ENCODE measurements at regions not wholly inside any gene's neighbourhood (a gene's known extent, or its start where the extent isn't known, plus 50 kb on each side); places are given as distances from the start of the nearest gene placed in this dataset.

GRCh38 chr14:71606064-71606463 lies 326.2 kb upstream of the RGS6 start:
- H3K27ac ChIP-seq (ENCODE audit: low read length) = no peak overlapping the region
- no peaks in the 10 kb centered on the region for H4K20me1 ChIP-seq (ENCODE audit: insufficient read depth, low read depth, low read length)
- no peaks in the 10 kb centered on the region for H3K79me2 ChIP-seq (ENCODE audit: low read length)
- no peak overlapping the region for H3K4me2 ChIP-seq (ENCODE audit: low read depth, low read length, poor library complexity, severe bottlenecking)
- no peak overlapping the region for H2AFZ ChIP-seq (ENCODE audit: low read length)
- H3K36me3 ChIP-seq (ENCODE audit: insufficient read depth, low read length) = no peaks in the 10 kb centered on the region
- H3K9ac ChIP-seq (ENCODE audit: low read length) = no peak overlapping the region
- no peaks in the 10 kb centered on the region for H3K9me2 ChIP-seq (replicated peaks; ENCODE audit: insufficient read depth, low read length)
- no peaks in the 10 kb centered on the region for H3K27me3 ChIP-seq (ENCODE audit: low read length)
- DNase-seq = no peak
- peaks cover 11% of the 10 kb centered on the region for H3K9me3 ChIP-seq (ENCODE audit: low read length)
- no peak overlapping the region for H3K4me3 ChIP-seq (ENCODE audit: low read length)
- no peaks in the 10 kb centered on the region for H3K4me1 ChIP-seq (ENCODE audit: low read length)

GRCh38 chr14:71606575-71606974 lies 325.7 kb upstream of the RGS6 start:
- no peaks in the 10 kb centered on the region for H3K27me3 ChIP-seq (ENCODE audit: low read length)

GRCh38 chr14:71607056-71607455 lies 325.2 kb upstream of the RGS6 start:
- no peak overlapping the region for H3K9ac ChIP-seq (ENCODE audit: low read length)
- no peak overlapping the region for H3K27ac ChIP-seq (ENCODE audit: low read length)
- no peaks in the 10 kb centered on the region for H4K20me1 ChIP-seq (ENCODE audit: insufficient read depth, low read depth, low read length)
- H3K4me1 ChIP-seq (ENCODE audit: low read length) = no peaks in the 10 kb centered on the region
- no peak overlapping the region for H3K4me3 ChIP-seq (ENCODE audit: low read length)
- H3K9me3 ChIP-seq (ENCODE audit: low read length) = peaks cover 11% of the 10 kb centered on the region
- H3K9me2 ChIP-seq (replicated peaks; ENCODE audit: insufficient read depth, low read length) = no peaks in the 10 kb centered on the region
- H3K36me3 ChIP-seq (ENCODE audit: insufficient read depth, low read length) = no peaks in the 10 kb centered on the region
- H3K4me2 ChIP-seq (ENCODE audit: low read depth, low read length, poor library complexity, severe bottlenecking) = no peak overlapping the region
- H3K27me3 ChIP-seq (ENCODE audit: low read length) = no peaks in the 10 kb centered on the region
- H2AFZ ChIP-seq (ENCODE audit: low read length) = no peak overlapping the region
- no peak for DNase-seq
- H3K79me2 ChIP-seq (ENCODE audit: low read length) = no peaks in the 10 kb centered on the region

More at GRCh38 chr14:71606575-71606974, 325.7 kb upstream of the RGS6 start:
- Histone ChIP-seq H3K27ac (ENCODE audit: low read length) (no peak overlapping the region), H2AFZ (ENCODE audit: low read length) (no peak overlapping the region), H3K9ac (ENCODE audit: low read length) (no peak overlapping the region), H3K9me2 (replicated peaks; ENCODE audit: insufficient read depth, low read length) (no peaks in the 10 kb centered on the region), H3K36me3 (ENCODE audit: insufficient read depth, low read length) (no peaks in the 10 kb centered on the region), H3K4me3 (ENCODE audit: low read length) (no peak overlapping the region), H3K4me2 (ENCODE audit: low read depth, low read length, poor library complexity, severe bottlenecking) (no peak overlapping the region), H4K20me1 (ENCODE audit: insufficient read depth, low read depth, low read length) (no peaks in the 10 kb centered on the region), H3K9me3 (ENCODE audit: low read length) (peaks cover 11% of the 10 kb centered on the region), H3K79me2 (ENCODE audit: low read length) (no peaks in the 10 kb centered on the region), H3K4me1 (ENCODE audit: low read length) (no peaks in the 10 kb centered on the region)
- no peak for DNase-seq

GRCh38 chr14:71610149-71610548 lies 322.1 kb upstream of the RGS6 start:
- no peaks in the 10 kb centered on the region for H3K36me3 ChIP-seq (ENCODE audit: insufficient read depth, low read length)
- H2AFZ ChIP-seq (ENCODE audit: low read length) = no peak overlapping the region
- H3K4me3 ChIP-seq (ENCODE audit: low read length) = no peak overlapping the region
- H3K27me3 ChIP-seq (ENCODE audit: low read length) = no peaks in the 10 kb centered on the region
- H3K9me2 ChIP-seq (replicated peaks; ENCODE audit: insufficient read depth, low read length) = no peaks in the 10 kb centered on the region
- peak; percentile 39 for DNase-seq
- H4K20me1 ChIP-seq (ENCODE audit: insufficient read depth, low read depth, low read length) = no peaks in the 10 kb centered on the region
- H3K4me1 ChIP-seq (ENCODE audit: low read length) = no peaks in the 10 kb centered on the region
- no peaks in the 10 kb centered on the region for H3K79me2 ChIP-seq (ENCODE audit: low read length)
- peaks cover 4% of the 10 kb centered on the region; the same call in 1 of the 2 replicates for H3K9me3 ChIP-seq (ENCODE audit: low read length)
- H3K9ac ChIP-seq (ENCODE audit: low read length) = no peak overlapping the region
- H3K27ac ChIP-seq (ENCODE audit: low read length) = no peak overlapping the region
- no peak overlapping the region for H3K4me2 ChIP-seq (ENCODE audit: low read depth, low read length, poor library complexity, severe bottlenecking)

GRCh38 chr14:71610797-71611196 lies 321.4 kb upstream of the RGS6 start:
- no peak for DNase-seq
- Histone ChIP-seq H4K20me1 (ENCODE audit: insufficient read depth, low read depth, low read length) (no peaks in the 10 kb centered on the region), H3K9me2 (replicated peaks; ENCODE audit: insufficient read depth, low read length) (no peaks in the 10 kb centered on the region), H3K4me2 (ENCODE audit: low read depth, low read length, poor library complexity, severe bottlenecking) (no peak overlapping the region), H3K4me1 (ENCODE audit: low read length) (no peaks in the 10 kb centered on the region), H3K36me3 (ENCODE audit: insufficient read depth, low read length) (no peaks in the 10 kb centered on the region), H3K79me2 (ENCODE audit: low read length) (no peaks in the 10 kb centered on the region), H3K9ac (ENCODE audit: low read length) (no peak overlapping the region), H3K27ac (ENCODE audit: low read length) (no peak overlapping the region), H3K9me3 (ENCODE audit: low read length) (no peaks in the 10 kb centered on the region), H3K27me3 (ENCODE audit: low read length) (no peaks in the 10 kb centered on the region), H2AFZ (ENCODE audit: low read length) (no peak overlapping the region), H3K4me3 (ENCODE audit: low read length) (no peak overlapping the region)

GRCh38 chr14:71613168-71613567 lies 319.1 kb upstream of the RGS6 start:
- DNase-seq = peak; percentile 37
- Histone ChIP-seq H3K4me1 (ENCODE audit: low read length) (no peaks in the 10 kb centered on the region), H3K36me3 (ENCODE audit: insufficient read depth, low read length) (no peaks in the 10 kb centered on the region), H3K9me3 (ENCODE audit: low read length) (no peaks in the 10 kb centered on the region), H3K79me2 (ENCODE audit: low read length) (no peaks in the 10 kb centered on the region), H4K20me1 (ENCODE audit: insufficient read depth, low read depth, low read length) (peaks cover 11% of the 10 kb centered on the region; the same call in 1 of the 2 replicates), H3K27ac (ENCODE audit: low read length) (no peak overlapping the region), H3K9me2 (replicated peaks; ENCODE audit: insufficient read depth, low read length) (no peaks in the 10 kb centered on the region), H2AFZ (ENCODE audit: low read length) (no peak overlapping the region), H3K4me2 (ENCODE audit: low read depth, low read length, poor library complexity, severe bottlenecking) (no peak overlapping the region), H3K9ac (ENCODE audit: low read length) (no peak overlapping the region), H3K4me3 (ENCODE audit: low read length) (no peak overlapping the region), H3K27me3 (ENCODE audit: low read length) (0 out of 2 replicates have a peak, but pooled peaks cover 3% of the 10 kb centered on the region)

- no peaks in the 10 kb centered on the region for H3K36me3 ChIP-seq (ENCODE audit: insufficient read depth, low read length)
- no peaks in the 10 kb centered on the region for H3K9me2 ChIP-seq (replicated peaks; ENCODE audit: insufficient read depth, low read length)
- no peak overlapping the region for H3K4me3 ChIP-seq (ENCODE audit: low read length)
- H3K9ac ChIP-seq (ENCODE audit: low read length) = no peak overlapping the region
- DNase-seq = peak; percentile 27
- no peaks in the 10 kb centered on the region for H3K9me3 ChIP-seq (ENCODE audit: low read length)
- H3K27ac ChIP-seq (ENCODE audit: low read length) = no peak overlapping the region
- H4K20me1 ChIP-seq (ENCODE audit: insufficient read depth, low read depth, low read length) = peaks cover 18% of the 10 kb centered on the region; the same call in 1 of the 2 replicates
- H3K27me3 ChIP-seq (ENCODE audit: low read length) = 0 out of 2 replicates have a peak, but pooled peaks cover 3% of the 10 kb centered on the region
- H3K4me2 ChIP-seq (ENCODE audit: low read depth, low read length, poor library complexity, severe bottlenecking) = no peak overlapping the region
- H3K79me2 ChIP-seq (ENCODE audit: low read length) = no peaks in the 10 kb centered on the region
- H3K4me1 ChIP-seq (ENCODE audit: low read length) = no peaks in the 10 kb centered on the region
- H2AFZ ChIP-seq (ENCODE audit: low read length) = no peak overlapping the region
Measured at GRCh38 chr14:71616013-71616412, 316.2 kb upstream of the RGS6 start.

- no peaks in the 10 kb centered on the region for H3K79me2 ChIP-seq (ENCODE audit: low read length)
- H3K9ac ChIP-seq (ENCODE audit: low read length) = no peak overlapping the region
- no peak overlapping the region for H3K27ac ChIP-seq (ENCODE audit: low read length)
- H3K9me3 ChIP-seq (ENCODE audit: low read length) = no peaks in the 10 kb centered on the region
- no peak overlapping the region for H2AFZ ChIP-seq (ENCODE audit: low read length)
- no peaks in the 10 kb centered on the region for H3K4me1 ChIP-seq (ENCODE audit: low read length)
- no peaks in the 10 kb centered on the region for H3K9me2 ChIP-seq (replicated peaks; ENCODE audit: insufficient read depth, low read length)
- H3K36me3 ChIP-seq (ENCODE audit: insufficient read depth, low read length) = no peaks in the 10 kb centered on the region
- peak; percentile 36 for DNase-seq
- H3K4me2 ChIP-seq (ENCODE audit: low read depth, low read length, poor library complexity, severe bottlenecking) = no peak overlapping the region
- peaks cover 18% of the 10 kb centered on the region; the same call in 1 of the 2 replicates for H4K20me1 ChIP-seq (ENCODE audit: insufficient read depth, low read depth, low read length)
- 0 out of 2 replicates have a peak, but pooled peaks cover 3% of the 10 kb centered on the region for H3K27me3 ChIP-seq (ENCODE audit: low read length)
- no peak overlapping the region for H3K4me3 ChIP-seq (ENCODE audit: low read length)
Measured at GRCh38 chr14:71618047-71618446, 314.2 kb upstream of the RGS6 start.
